ENCODE measurements at regions not wholly inside any gene's neighbourhood (a gene's known extent, or its start where the extent isn't known, plus 50 kb on each side); places are given as distances from the start of the nearest gene placed in this dataset.

DNA sequence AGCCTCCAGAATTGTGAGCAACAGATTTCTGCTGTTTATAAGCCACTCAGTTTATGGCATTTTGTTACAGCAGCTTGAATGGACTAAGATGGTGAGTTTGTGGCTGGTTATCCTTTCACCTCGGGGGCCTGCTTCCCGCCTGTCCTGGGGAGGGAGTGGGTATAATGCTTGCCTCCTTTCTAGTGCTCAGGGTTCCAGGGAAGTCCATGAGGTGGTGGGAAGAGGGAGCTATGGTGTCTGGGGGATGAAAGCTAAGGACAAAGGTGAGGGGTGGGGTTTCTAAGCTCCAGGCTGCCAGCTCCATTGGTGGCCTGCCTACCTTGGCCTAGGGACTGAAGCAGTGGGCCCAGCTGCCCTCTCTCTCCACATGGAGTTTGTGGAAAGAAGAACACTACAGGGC is 50.2 kb upstream of the SDK2 start:
- no peak for DNase-seq (ENCODE audit: low read depth, low spot score)

GRCh38 chr17:73695035-73695738 is 50.9 kb upstream of the SDK2 start:
- no peak for DNase-seq (ENCODE audit: low read depth, low spot score)

- no peak for DNase-seq (ENCODE audit: low read depth, low spot score)
Observed at GRCh38 chr17:73696251-73696650, 52.0 kb upstream of the SDK2 start.

GRCh38 chr17:73697872-73698271 is 53.6 kb upstream of the SDK2 start:
- no peak for DNase-seq (ENCODE audit: low read depth, low spot score)

DNA sequence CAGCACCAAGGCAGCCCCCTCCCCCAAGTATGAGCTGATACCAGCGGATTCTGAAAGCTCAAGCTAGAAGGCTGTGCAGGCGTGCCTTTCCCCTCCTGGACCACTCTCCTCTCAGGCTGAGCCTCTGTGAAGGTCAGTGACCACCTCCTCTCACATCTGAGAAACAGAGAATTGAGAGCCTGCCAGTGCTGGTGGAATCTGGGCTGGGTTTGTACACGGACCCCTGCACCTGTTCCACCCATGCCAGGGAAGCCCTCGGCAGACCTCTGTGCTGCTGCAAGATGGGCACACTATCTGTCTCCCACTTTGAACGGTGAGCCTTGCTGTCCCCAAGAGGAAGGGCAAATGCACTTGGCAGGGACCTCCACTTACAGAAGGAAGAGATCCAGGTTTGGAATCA is 54.7 kb upstream of the SDK2 start:
- DNase-seq (ENCODE audit: low read depth, low spot score): no peak

- DNase-seq (ENCODE audit: low read depth, low spot score): no peak
Observed at GRCh38 chr17:73701701-73702100, 57.5 kb upstream of the SDK2 start.

GRCh38 chr17:73703192-73703591 is 58.9 kb upstream of the SDK2 start:
- no peak for DNase-seq (ENCODE audit: low read depth, low spot score)

- DNase-seq (ENCODE audit: low read depth, low spot score): no peak
Observed at GRCh38 chr17:73703917-73704316, 59.7 kb upstream of the SDK2 start.

DNA sequence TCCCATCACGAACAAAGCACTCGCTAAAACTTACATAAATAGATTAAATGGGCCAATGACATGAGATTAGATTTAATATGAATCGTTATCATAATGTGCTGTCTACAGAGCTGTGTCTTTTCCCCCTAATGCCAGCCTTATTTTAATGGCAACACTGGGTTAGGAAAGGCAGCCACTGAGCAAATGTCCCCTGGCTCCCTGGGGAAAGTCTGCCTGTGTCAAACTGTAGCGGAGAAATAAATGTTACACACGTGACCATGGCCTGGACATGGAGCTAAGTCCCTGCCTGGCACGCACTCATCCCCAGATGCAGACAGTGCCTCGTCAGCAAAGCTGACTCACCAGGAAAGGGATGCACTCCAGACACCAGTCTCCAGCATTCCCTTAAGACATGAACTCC is 61.3 kb upstream of the SDK2 start:
- DNase-seq (ENCODE audit: low read depth, low spot score): no peak

- no peak for DNase-seq (ENCODE audit: low read depth, low spot score)
Observed at GRCh38 chr17:73706428-73706827, 62.2 kb upstream of the SDK2 start.

- no peak for DNase-seq (ENCODE audit: low read depth, low spot score)
Observed at GRCh38 chr17:73706858-73707257, 62.6 kb upstream of the SDK2 start.

GRCh38 chr17:73707358-73707757 is 63.1 kb upstream of the SDK2 start:
- DNase-seq (ENCODE audit: low read depth, low spot score): no peak

- peak; percentile 54 for DNase-seq (ENCODE audit: low read depth, low spot score)
Observed at GRCh38 chr17:73710095-73710592, 65.9 kb upstream of the SDK2 start.

- no peak for DNase-seq (ENCODE audit: low read depth, low spot score)
Observed at GRCh38 chr17:73711184-73711583, 66.9 kb upstream of the SDK2 start.

DNA sequence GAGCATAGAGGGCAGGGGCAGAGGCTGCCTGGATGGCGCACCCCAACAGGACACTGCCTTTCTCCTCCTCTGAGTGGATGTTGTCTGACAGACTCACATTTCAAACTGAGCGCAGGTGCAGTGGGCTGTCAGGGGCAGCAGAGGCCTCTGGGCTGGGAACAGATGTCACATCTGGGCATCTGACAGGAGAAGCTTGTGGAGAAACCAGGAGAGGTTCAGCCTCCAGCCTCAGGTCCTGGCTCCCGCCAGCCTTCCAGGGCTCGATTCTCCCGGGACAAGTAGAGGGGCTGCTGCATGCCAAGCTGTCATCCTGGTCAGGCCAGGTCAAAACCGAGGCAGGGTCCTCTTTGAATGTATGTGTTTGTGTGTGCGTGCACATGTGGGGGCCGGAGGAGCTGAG is 67.7 kb upstream of the SDK2 start:
- no peak for DNase-seq (ENCODE audit: low read depth, low spot score)

DNA sequence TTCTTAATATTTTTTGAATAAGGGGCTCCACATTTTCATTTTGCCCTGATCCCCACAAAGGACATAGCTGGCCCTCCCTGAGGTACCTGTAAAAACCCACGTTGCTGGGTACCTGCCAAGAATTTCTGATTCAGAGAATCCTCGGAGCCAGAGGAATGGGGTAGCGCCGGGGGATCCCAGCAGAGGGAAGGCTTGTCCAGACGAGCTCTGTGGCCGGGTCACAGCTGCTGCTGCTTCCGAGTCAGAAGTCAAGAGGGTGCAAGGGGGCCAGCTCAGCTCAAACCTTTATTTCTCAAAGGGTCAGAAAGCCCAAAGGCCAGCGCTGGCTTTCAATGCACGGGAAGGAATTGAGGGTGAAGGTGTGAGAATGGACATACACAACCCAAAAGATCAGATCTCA is 68.9 kb upstream of the SDK2 start:
- DNase-seq (ENCODE audit: low read depth, low spot score): no peak

GRCh38 chr17:73715769-73716168 is 71.5 kb upstream of the SDK2 start:
- DNase-seq (ENCODE audit: low read depth, low spot score): no peak

GRCh38 chr17:73717690-73718089 is 73.4 kb upstream of the SDK2 start:
- no peak for DNase-seq (ENCODE audit: low read depth, low spot score)

- no peak for DNase-seq (ENCODE audit: low read depth, low spot score)
Observed at GRCh38 chr17:73718362-73718761, 74.1 kb upstream of the SDK2 start.

DNA sequence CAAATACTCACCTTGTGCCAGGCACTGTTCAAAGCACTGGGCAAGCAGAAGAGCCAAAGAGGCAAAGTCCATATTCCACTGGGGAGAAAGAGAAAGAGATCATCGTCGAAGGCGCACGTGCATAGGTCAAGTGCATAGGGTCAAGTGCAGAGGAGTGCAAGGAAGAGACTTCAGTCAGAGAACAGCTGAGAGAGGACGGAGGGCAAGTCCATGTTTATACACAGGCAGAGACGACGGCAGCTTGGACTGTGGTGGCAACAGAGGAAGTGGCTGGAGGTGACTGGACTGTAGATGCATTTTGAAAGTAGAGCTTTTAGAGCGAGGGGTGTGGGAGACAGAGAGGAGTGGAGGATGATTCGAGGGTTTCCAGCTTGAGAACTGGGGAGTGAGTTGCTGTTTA is 74.7 kb upstream of the SDK2 start:
- no peak for DNase-seq (ENCODE audit: low read depth, low spot score)

DNA sequence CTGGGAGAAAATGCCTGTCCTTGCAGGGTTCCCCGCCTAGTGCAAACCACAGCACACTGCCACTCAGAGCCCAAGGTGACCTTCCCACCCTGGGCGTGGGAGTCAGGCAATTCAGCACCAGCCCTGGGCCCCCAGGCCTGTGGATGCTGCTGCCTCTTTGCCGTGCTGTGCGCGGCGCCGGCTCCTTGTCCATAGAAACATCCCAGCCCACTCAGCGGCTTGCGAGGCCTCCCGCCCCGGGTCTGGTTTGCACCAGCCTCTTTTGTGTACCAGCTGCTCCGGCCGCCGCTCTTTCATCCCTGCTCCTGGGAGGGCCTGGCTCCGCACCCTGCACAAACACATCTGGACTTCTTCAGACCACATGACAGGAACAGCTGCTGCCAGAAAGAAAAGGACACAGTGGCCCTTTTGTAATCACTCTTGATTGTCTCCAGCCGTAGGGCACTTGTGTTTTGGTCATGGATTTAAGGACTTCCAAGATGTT is 75.4 kb upstream of the SDK2 start:
- no peak for DNase-seq (ENCODE audit: low read depth, low spot score)

- DNase-seq (ENCODE audit: low read depth, low spot score): no peak
Observed at GRCh38 chr17:73720187-73720834, 76.1 kb upstream of the SDK2 start.

DNA sequence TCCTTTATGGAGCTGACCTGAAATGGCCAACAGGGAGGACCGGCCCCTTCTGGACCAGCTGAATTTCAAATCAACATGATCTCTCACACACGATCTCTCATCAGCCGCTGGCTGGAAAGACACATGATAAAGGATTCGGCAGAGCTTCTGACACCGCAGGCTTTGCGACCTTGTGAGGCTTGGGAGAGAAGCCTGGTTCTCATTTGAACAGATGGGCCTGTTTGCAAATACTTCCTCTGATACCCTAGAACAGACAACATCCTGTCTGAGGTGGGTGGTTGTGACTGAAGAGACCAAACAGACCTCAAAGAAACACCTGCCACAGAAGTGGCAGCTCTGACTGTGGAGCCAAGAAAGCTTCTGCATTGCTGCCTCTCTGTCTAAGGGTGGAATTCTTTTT is 77.9 kb upstream of the SDK2 start:
- no peak for DNase-seq (ENCODE audit: low read depth, low spot score)

Measured in activated naive CD8-positive, alpha-beta T cell treated with anti-CD3 and anti-CD28 coated beads, Interleukin-2, amount 50 U/mL, for 16 hours (primary cell).